Hepatocyte (in vitro differentiated cells): ENCODE measurements at regions not wholly inside any gene's neighbourhood (a gene's known extent, or its start where the extent isn't known, plus 50 kb on each side); places are given as distances from the start of the nearest gene placed in this dataset.

Experiments
- EZH2 ChIP-seq: fragments of 200-600 bp; sonication (generic); IDR thresholded peaks from 2 replicates; pipeline ENCODE4 v1.6.1; 2016; ENCODE audit warnings: antibody characterized with exemption, mild to moderate bottlenecking, borderline replicate concordance
- TF ChIP-seq, protein P1 (sequence below): fragments of 200-600 bp; sonication (generic); IDR thresholded peaks from 2 replicates; pipeline ENCODE4 v1.5.1; 2016; ENCODE audit warnings: antibody characterized with exemption, mild to moderate bottlenecking; ENCODE audit not compliant: poor library complexity

DNA sequence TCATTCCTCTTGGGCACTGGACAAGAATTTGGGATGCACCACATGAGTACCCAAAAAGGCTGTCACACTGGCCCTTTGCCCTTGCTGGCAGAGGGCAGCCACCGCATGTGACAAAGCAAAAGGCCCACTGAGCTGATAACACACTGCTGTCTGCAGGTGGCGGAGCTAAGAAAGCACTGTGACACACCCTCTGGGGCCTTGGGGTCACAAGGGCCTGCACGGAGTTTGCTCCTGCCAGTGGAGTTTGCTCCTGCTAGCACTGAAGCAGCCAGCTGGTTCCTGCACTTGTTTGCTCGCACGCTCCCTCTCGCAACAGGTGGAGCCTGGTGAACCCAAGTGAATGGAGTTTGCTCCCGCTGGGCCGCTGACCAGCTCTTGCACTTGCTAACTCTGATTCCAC, 132.6 kb downstream of the LCA5 start:
- TF ChIP-seq, protein P1, sequence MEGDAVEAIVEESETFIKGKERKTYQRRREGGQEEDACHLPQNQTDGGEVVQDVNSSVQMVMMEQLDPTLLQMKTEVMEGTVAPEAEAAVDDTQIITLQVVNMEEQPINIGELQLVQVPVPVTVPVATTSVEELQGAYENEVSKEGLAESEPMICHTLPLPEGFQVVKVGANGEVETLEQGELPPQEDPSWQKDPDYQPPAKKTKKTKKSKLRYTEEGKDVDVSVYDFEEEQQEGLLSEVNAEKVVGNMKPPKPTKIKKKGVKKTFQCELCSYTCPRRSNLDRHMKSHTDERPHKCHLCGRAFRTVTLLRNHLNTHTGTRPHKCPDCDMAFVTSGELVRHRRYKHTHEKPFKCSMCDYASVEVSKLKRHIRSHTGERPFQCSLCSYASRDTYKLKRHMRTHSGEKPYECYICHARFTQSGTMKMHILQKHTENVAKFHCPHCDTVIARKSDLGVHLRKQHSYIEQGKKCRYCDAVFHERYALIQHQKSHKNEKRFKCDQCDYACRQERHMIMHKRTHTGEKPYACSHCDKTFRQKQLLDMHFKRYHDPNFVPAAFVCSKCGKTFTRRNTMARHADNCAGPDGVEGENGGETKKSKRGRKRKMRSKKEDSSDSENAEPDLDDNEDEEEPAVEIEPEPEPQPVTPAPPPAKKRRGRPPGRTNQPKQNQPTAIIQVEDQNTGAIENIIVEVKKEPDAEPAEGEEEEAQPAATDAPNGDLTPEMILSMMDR, result no peak
- TF ChIP-seq EZH2, result no peak
